Left renal cortex interstitium (tissue), 4 donors: ENCODE measurements at regions not wholly inside any gene's neighbourhood (a gene's known extent, or its start where the extent isn't known, plus 50 kb on each side); places are given as distances from the start of the nearest gene placed in this dataset.
"Not testable (repeated sequence)": the region's sequence is repeated elsewhere in the genome, so short reads cannot be mapped to it uniquely, and the experiment has no call there.

Experiments used
- DNase-seq, 4 donors: peaks; one replicate each; pipeline ENCODE4 v3.0.0-alpha.2; 2013; ENCODE audit warnings: low read depth in 4 of 4, low spot score in 2 of 4, missing footprints in 1 of 4

- DNase-seq = no peak
These were observed 326.6 kb upstream of the C2CD4B start for GRCh38 chr15:62491642-62492041.

GRCh38 chr15:62492900-62493299 is 327.8 kb upstream of the C2CD4B start:
- DNase-seq = no peak

GRCh38 chr15:62494197-62494596 is 329.1 kb upstream of the C2CD4B start:
- no peak for DNase-seq

- no peak for DNase-seq
These were observed 330.9 kb upstream of the C2CD4B start for GRCh38 chr15:62495670-62496614.

- DNase-seq = no peak
These were observed 332.3 kb upstream of the C2CD4B start for GRCh38 chr15:62497356-62497755.

GRCh38 chr15:62498278-62498677 is 333.2 kb upstream of the C2CD4B start:
- DNase-seq = no peak

- no peak for DNase-seq
These were observed 333.6 kb upstream of the C2CD4B start for GRCh38 chr15:62498712-62499111.

GRCh38 chr15:62500325-62500724 is 335.2 kb upstream of the C2CD4B start:
- DNase-seq = no peak

GRCh38 chr15:62502451-62502850 is 337.4 kb upstream of the C2CD4B start:
- DNase-seq = no peak

GRCh38 chr15:62503451-62503850 is 338.4 kb upstream of the C2CD4B start:
- no peak for DNase-seq

GRCh38 chr15:62505762-62506161 is 340.7 kb upstream of the C2CD4B start:
- no peak for DNase-seq

- DNase-seq = no peak
These were observed 341.2 kb upstream of the C2CD4B start for GRCh38 chr15:62506217-62506805.

GRCh38 chr15:62509395-62509958 is 344.4 kb upstream of the C2CD4B start:
- DNase-seq = no peak

- no peak for DNase-seq
These were observed 345.7 kb upstream of the C2CD4B start for GRCh38 chr15:62510791-62511190.

GRCh38 chr15:62512904-62513303 is 347.8 kb upstream of the C2CD4B start:
- DNase-seq = no peak

- DNase-seq = no peak
These were observed 348.8 kb upstream of the C2CD4B start for GRCh38 chr15:62513893-62514292.

GRCh38 chr15:62515696-62516395 is 350.8 kb upstream of the C2CD4B start:
- DNase-seq = no peak

- no peak for DNase-seq
These were observed 352.5 kb upstream of the C2CD4B start for GRCh38 chr15:62517541-62517940.

GRCh38 chr15:62518666-62519065 is 353.6 kb upstream of the C2CD4B start:
- not testable (repeated sequence) for DNase-seq

GRCh38 chr15:62519900-62520299 is 354.8 kb upstream of the C2CD4B start:
- no peak for DNase-seq

- no peak for DNase-seq
These were observed 355.8 kb upstream of the C2CD4B start for GRCh38 chr15:62520887-62521286.
